Panc1 (cell line): ENCODE measurements at regions not wholly inside any gene's neighbourhood (a gene's known extent, or its start where the extent isn't known, plus 50 kb on each side); places are given as distances from the start of the nearest gene placed in this dataset.
"Not testable (repeated sequence)": the region's sequence is repeated elsewhere in the genome, so short reads cannot be mapped to it uniquely, and the experiment has no call there.

Experiments
- CTCF ChIP-seq: fragments of 450-650 bp; IDR thresholded peaks from 2 replicates; pipeline ENCODE4 v1.5.1; 2017; ENCODE audit warnings: mild to moderate bottlenecking
- POLR2AphosphoS5 ChIP-seq: IDR thresholded peaks from 2 replicates; pipeline ENCODE4 v1.6.1; 2012; ENCODE audit warnings: mild to moderate bottlenecking, low read depth, low read length, moderate library complexity
- REST ChIP-seq, 2 experiments: IDR thresholded peaks; 2 replicates each; pipeline ENCODE4 v1.6.1; 2011 to 2012; ENCODE audit warnings: low read depth in 2 of 2, control low read depth in 1 of 2, low read length in 1 of 2, mild to moderate bottlenecking in 1 of 2, moderate library complexity in 1 of 2; ENCODE audit not compliant: insufficient read depth in 1 of 2

DNA sequence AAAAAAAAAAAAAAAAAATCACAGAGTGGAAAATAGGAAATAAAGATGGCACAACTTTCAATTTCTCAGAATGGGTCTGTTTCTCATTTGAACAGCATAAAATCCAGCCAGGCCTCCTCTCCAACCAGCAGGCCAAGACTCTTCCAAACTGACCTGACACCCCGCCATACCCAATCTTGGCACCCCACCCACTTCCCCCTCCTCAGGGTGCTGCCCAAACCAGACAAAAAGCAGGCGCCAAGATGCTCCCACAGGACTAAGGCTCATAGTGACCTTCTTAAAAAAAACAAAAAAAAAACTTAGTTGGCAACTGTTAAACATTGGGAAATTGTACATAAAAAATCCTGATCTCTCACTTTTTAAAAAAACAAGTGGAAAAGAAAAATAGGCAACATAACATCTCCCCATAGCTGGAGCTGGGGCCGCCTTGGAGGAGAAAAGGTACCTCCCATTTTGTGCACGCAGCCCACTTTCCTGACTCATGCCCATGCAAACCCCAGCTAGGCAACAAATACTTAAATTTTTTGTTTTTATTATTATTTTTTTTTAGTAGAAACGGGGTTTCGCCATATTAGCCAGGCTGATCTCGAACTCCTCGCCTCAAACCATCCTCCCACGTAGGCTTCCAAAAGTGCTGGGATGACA is 124.9 kb upstream of the RRN3 start:
- TF ChIP-seq CTCF; REST (IDR thresholded peaks at IDR 0.05; ENCODE audit: insufficient read depth in 1 of 2, low read depth in 2 of 2, low read length in 1 of 2); POLR2AphosphoS5: not testable (repeated sequence)
